ENCODE measurements at regions not wholly inside any gene's neighbourhood (a gene's known extent, or its start where the extent isn't known, plus 50 kb on each side); places are given as distances from the start of the nearest gene placed in this dataset.

GRCh38 chr3:148510116-148510515, 187.6 kb upstream of the AGTR1 start:
- TF ChIP-seq CTCF (conservative IDR thresholded peaks at IDR 0.05; ENCODE audit: low read depth, low read length) (no peak), EZH2 (IDR thresholded peaks at IDR 0.05; ENCODE audit: borderline replicate concordance, low read depth, low read length, poor library complexity, severe bottlenecking) (no peak)

Data from A673 (cell line).